K562 (cell line): ENCODE measurements at regions not wholly inside any gene's neighbourhood (a gene's known extent, or its start where the extent isn't known, plus 50 kb on each side); places are given as distances from the start of the nearest gene placed in this dataset.

ENCODE experiments used
- ATAC-seq: fragments of 200-7000 bp; cut with Tn5 transposase; 3 replicates; pipeline ENCODE4 v1.9.1; 2020; ENCODE audit warnings: moderate library complexity
- BruUV-seq: library from RNA; stranded (reverse); fragments of 400-500 nt; replicated peaks from 2 replicates; lab custom pipeline; 2021; lab: Mats Ljungman, UMichigan
- CTCF ChIA-PET: fragments of 300-600 bp; formaldehyde crosslinking; extraction: SDS; loops from one replicate; lab custom pipeline; 2021; ENCODE audit warnings: low intra/inter-chr PET ratio; lab: Yijun Ruan, JAX
- POLR2A ChIA-PET: fragments of 300-600, 350-650 bp; sonication (Branson Sonifier 250); formaldehyde crosslinking; extraction: SDS; loops from one replicate; lab custom pipeline; 2021; ENCODE audit warnings: antibody characterized with exemption, inconsistent platforms; lab: Yijun Ruan, JAX
- DNase-seq, 4 experiments: peaks; one replicate each; pipeline versions ENCODE4 v3.0.0 to v3.0.0-alpha.2; 2011 to 2018; ENCODE audit warnings: low spot score in 3 of 4, mixed read lengths in 3 of 4; ENCODE audit errors: extremely low read depth in 1 of 4
- FAIRE-seq: peaks from 2 replicates; lab custom pipeline; 2011; peaks lifted over from hg19 to GRCh38; lab: Jason Lieb, UNC
- H2AFZ ChIP-seq: 2 replicates; pipeline ENCODE4 v1.6.0; 2011; ENCODE audit warnings: low read depth, low read length, control low read depth, inconsistent platforms
- H3K27ac ChIP-seq: fragments of 200-600 bp; 3 replicates; pipeline ENCODE4 v1.8.0; 2011; ENCODE audit warnings: low read depth, mild to moderate bottlenecking, control low read depth, inconsistent platforms, low read length, moderate library complexity, mixed read lengths; ENCODE audit errors: extremely low read depth
- H3K27me3 ChIP-seq, 2 experiments: fragments of 300-600 bp in 1 of 2; 2 replicates in 1 of 2; 3 replicates in 1 of 2; pipeline versions ENCODE4 v1.6.0 to v1.8.0; 2011; ENCODE audit warnings: inconsistent platforms in 2 of 2, low read length in 2 of 2, mild to moderate bottlenecking in 1 of 2, mixed read lengths in 1 of 2, moderate library complexity in 1 of 2; ENCODE audit not compliant: control insufficient read depth in 2 of 2, insufficient read depth in 2 of 2
- H3K36me3 ChIP-seq: fragments of 300-600 bp; 3 replicates; pipeline ENCODE4 v1.8.0; 2011; ENCODE audit warnings: mild to moderate bottlenecking, low read length, inconsistent platforms; ENCODE audit not compliant: control insufficient read depth, insufficient read depth
- H3K4me1 ChIP-seq, 2 experiments: fragments of 200-600 bp in 1 of 2; replicated peaks in 1 of 2; 2 replicates in 1 of 2; 3 replicates in 1 of 2; pipeline versions ENCODE4 v1.5.1 to v1.8.0; 2011; ENCODE audit warnings: inconsistent platforms in 2 of 2, low read length in 2 of 2, mild to moderate bottlenecking in 1 of 2, mixed read lengths in 1 of 2, moderate library complexity in 1 of 2; ENCODE audit not compliant: control insufficient read depth in 2 of 2, insufficient read depth in 2 of 2
- H3K4me2 ChIP-seq: 2 replicates; pipeline ENCODE4 v1.6.1; 2011; ENCODE audit warnings: low read length, control low read depth, inconsistent platforms, mixed read lengths; ENCODE audit not compliant: insufficient read depth
- H3K4me3 ChIP-seq: fragments of 200-600 bp; sonication (generic), shearing (Covaris generic); 2 replicates; pipeline ENCODE4 v1.5.1; 2016; ENCODE audit warnings: control low read depth, inconsistent platforms
- H3K79me2 ChIP-seq: fragments of 200-600 bp; 3 replicates; pipeline ENCODE4 v1.8.0; 2011; ENCODE audit warnings: low read length, inconsistent platforms; ENCODE audit not compliant: control insufficient read depth, insufficient read depth
- H3K9ac ChIP-seq, 2 experiments: 2 replicates each; pipeline versions ENCODE4 v1.6.0 to v1.6.1; 2011; ENCODE audit warnings: low read depth in 2 of 2, low read length in 2 of 2, control low read depth in 1 of 2, inconsistent platforms in 1 of 2, mild to moderate bottlenecking in 1 of 2, mixed read lengths in 1 of 2; ENCODE audit not compliant: insufficient read depth in 1 of 2
- H3K9me1 ChIP-seq: one replicate; pipeline ENCODE4 v1.6.0; 2011; ENCODE audit warnings: inconsistent platforms, mild to moderate bottlenecking, low read length, moderate library complexity; ENCODE audit not compliant: control insufficient read depth, insufficient read depth
- H3K9me3 ChIP-seq: replicated peaks from 2 replicates; pipeline ENCODE4 v1.5.1; 2011; ENCODE audit warnings: low read depth, low read length, inconsistent platforms; ENCODE audit not compliant: control insufficient read depth, insufficient read depth
- H4K20me1 ChIP-seq: replicated peaks from 2 replicates; pipeline ENCODE4 v1.6.1; 2011; ENCODE audit warnings: low read length, inconsistent platforms, mixed read lengths; ENCODE audit not compliant: control insufficient read depth, insufficient read depth
- CAMTA2 ChIP-seq: fragments of 250-450 bp; sonication (Bioruptor Pico); conservative IDR thresholded peaks from 2 replicates; pipeline ENCODE4 v1.5.1; 2022
- E4F1 ChIP-seq: fragments of 250-450 bp; sonication (Bioruptor Pico); IDR thresholded peaks from 2 replicates; pipeline ENCODE4 v1.5.0; 2021; ENCODE audit warnings: mild to moderate bottlenecking, borderline replicate concordance
- ETS2 ChIP-seq: IDR thresholded peaks from 2 replicates; pipeline ENCODE4 v1.6.1; 2016; ENCODE audit warnings: borderline replicate concordance, missing genetic modification characterization, mild to moderate bottlenecking, moderate library complexity, missing compliant biosample characterization; ENCODE audit not compliant: poor library complexity, severe bottlenecking
- POLR2B ChIP-seq: fragments of 450-650 bp; IDR thresholded peaks from 2 replicates; pipeline ENCODE4 v1.6.1; 2018; ENCODE audit warnings: low read depth; ENCODE audit not compliant: partially characterized antibody
- SMARCA4 ChIP-seq: fragments of 450-650 bp; IDR thresholded peaks from 2 replicates; pipeline ENCODE4 v1.6.1; 2016
- SRSF7 ChIP-seq: fragments of 200-400 bp; formaldehyde crosslinking; optimal IDR thresholded peaks from 2 replicates; pipeline ENCODE3; 2017; ENCODE audit warnings: mild to moderate bottlenecking, low read depth, low read length
- ZNF280A ChIP-seq: fragments of 450-650 bp; IDR thresholded peaks from 2 replicates; pipeline ENCODE4 v1.6.1; 2018; ENCODE audit warnings: mild to moderate bottlenecking, low read depth; ENCODE audit not compliant: partially characterized antibody
- ZSCAN32 ChIP-seq: fragments of 450-650 bp; formaldehyde crosslinking; IDR thresholded peaks from 2 replicates; pipeline ENCODE4 v1.4.0; 2020; ENCODE audit warnings: mild to moderate bottlenecking, moderate library complexity
- WGBS: fragments of 100-300 bp; shearing (Covaris generic); methylation state at CpG from one replicate; pipeline ENCODE4 v1.1.6; 2016; ENCODE audit warnings: low coverage, mixed read lengths; ENCODE audit not compliant: insufficient coverage; ENCODE audit errors: missing lambda C conversion rate; 5-methylcytosine and 5-hydroxymethylcytosine counted together
- in situ Hi-C: fragments of 300-500 bp; cut with MboI; formaldehyde crosslinking; loops from 4 replicates; pipeline ENCODE4 v1.15.0; 2018; ENCODE audit warnings: inconsistent platforms, mixed read lengths
- intact Hi-C: fragments of 100-400 bp; cut with micrococcal nuclease; formaldehyde crosslinking; loops from 2 replicates; pipeline ENCODE4 v1.14.2; 2022
- TF ChIP-seq, protein P1 (sequence below): sonication (generic); formaldehyde crosslinking; IDR thresholded peaks from 2 replicates; pipeline ENCODE4 v1.8.0; 2022; ENCODE audit warnings: missing genetic modification reagents, mild to moderate bottlenecking, borderline replicate concordance

- H3K4me2 ChIP-seq = no peak overlapping the region
- ChIA-PET CTCF (no interaction called here), POLR2A (no interaction called here)
- in situ Hi-C loops (no loop called here), intact Hi-C loops (no loop called here)
- no peak overlapping the region for H3K4me3 ChIP-seq
- H4K20me1 ChIP-seq = no peaks in the 10 kb centered on the region
- H3K27me3 ChIP-seq = no peaks in the 10 kb centered on the region
- H3K9me3 ChIP-seq = no peaks in the 10 kb centered on the region
- FAIRE-seq (no peak), DNase-seq (no peak), ATAC-seq (no peak)
- no peaks in the 10 kb centered on the region for H3K36me3 ChIP-seq
- H2AFZ ChIP-seq = no peak overlapping the region
- WGBS = 0% methylated on average over 1 of the region's 1 CpG
- TF ChIP-seq, protein P1, sequence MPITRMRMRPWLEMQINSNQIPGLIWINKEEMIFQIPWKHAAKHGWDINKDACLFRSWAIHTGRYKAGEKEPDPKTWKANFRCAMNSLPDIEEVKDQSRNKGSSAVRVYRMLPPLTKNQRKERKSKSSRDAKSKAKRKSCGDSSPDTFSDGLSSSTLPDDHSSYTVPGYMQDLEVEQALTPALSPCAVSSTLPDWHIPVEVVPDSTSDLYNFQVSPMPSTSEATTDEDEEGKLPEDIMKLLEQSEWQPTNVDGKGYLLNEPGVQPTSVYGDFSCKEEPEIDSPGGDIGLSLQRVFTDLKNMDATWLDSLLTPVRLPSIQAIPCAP = no peak
- TF ChIP-seq CAMTA2 (CRISPR knock-in tag) = no peak
- TF ChIP-seq E4F1 (CRISPR knock-in tag) = no peak
- no peak for TF ChIP-seq SMARCA4
- TF ChIP-seq ETS2 (tag) = no peak
- no peak for TF ChIP-seq SRSF7
- no peak for TF ChIP-seq ZSCAN32 (CRISPR knock-in tag)
- no peak for TF ChIP-seq POLR2B
- no peak for TF ChIP-seq ZNF280A
- no peaks in the 10 kb centered on the region for H3K9me1 ChIP-seq
- no peak overlapping the region for H3K27ac ChIP-seq
- H3K79me2 ChIP-seq = no peaks in the 10 kb centered on the region
- no TSS peak for BruUV-seq
- no peaks in the 10 kb centered on the region for H3K4me1 ChIP-seq
- H3K9ac ChIP-seq = no peak overlapping the region
Observed at GRCh38 chr1:55997536-55997935, 581.8 kb downstream of the PLPP3 start.
